GM12878 (cell line): ENCODE measurements at regions not wholly inside any gene's neighbourhood (a gene's known extent, or its start where the extent isn't known, plus 50 kb on each side); places are given as distances from the start of the nearest gene placed in this dataset.

ENCODE experiments used
- ATAC-seq: fragments of 200-7000 bp; cut with Tn5 transposase; 3 replicates; pipeline ENCODE4 v1.9.1; 2020; ENCODE audit warnings: mild to moderate bottlenecking, moderate library complexity
- BruUV-seq: library from RNA; stranded (reverse); fragments of 400-500 nt; replicated peaks from 2 replicates; lab custom pipeline; 2021; lab: Mats Ljungman, UMichigan
- CTCF ChIA-PET: fragments of 300-600 bp; sonication (Branson Sonifier 250); formaldehyde crosslinking; extraction: SDS; loops from one replicate; lab custom pipeline; 2021; ENCODE audit warnings: inconsistent platforms; lab: Yijun Ruan, JAX
- POLR2A ChIA-PET: fragments of 350-600 bp; formaldehyde crosslinking; extraction: SDS; loops from one replicate; lab custom pipeline; 2021; ENCODE audit warnings: inconsistent platforms; lab: Charles Lee
- RAD21 ChIA-PET: fragments of 300-600 bp; sonication (Branson Sonifier 250); formaldehyde crosslinking; loops from one replicate; lab custom pipeline; 2023; ENCODE audit warnings: antibody characterized with exemption; ENCODE audit not compliant: unreplicated experiment; lab: Charles Lee
- SMC1A ChIA-PET: fragments of 300-600 bp; sonication (Branson Sonifier 250); formaldehyde crosslinking; loops from one replicate; lab custom pipeline; 2023; ENCODE audit not compliant: unreplicated experiment, uncharacterized antibody; lab: Charles Lee
- DNase-seq: peaks from one replicate; pipeline ENCODE4 v3.0.0-alpha.2; 2011; ENCODE audit warnings: low read depth, low spot score
- FAIRE-seq: peaks from 3 replicates; lab custom pipeline; 2011; peaks lifted over from hg19 to GRCh38; lab: Jason Lieb, UNC
- H2AFZ ChIP-seq: 2 replicates; pipeline ENCODE4 v1.6.0; 2011; ENCODE audit warnings: low read depth, low read length, control low read depth; ENCODE audit not compliant: control insufficient read depth
- H3K27ac ChIP-seq: 2 replicates; pipeline ENCODE4 v1.5.1; 2011; ENCODE audit warnings: control low read depth; ENCODE audit not compliant: control insufficient read depth, insufficient read depth
- H3K27me3 ChIP-seq, 2 experiments: replicated peaks in 1 of 2; 2 replicates each; pipeline versions ENCODE4 v1.6.0 to v1.6.1; 2011; ENCODE audit warnings: low read length in 1 of 2; ENCODE audit not compliant: control insufficient read depth in 2 of 2, insufficient read depth in 2 of 2
- H3K36me3 ChIP-seq, 2 experiments: 2 replicates each; pipeline ENCODE4 v1.5.1; 2011; ENCODE audit warnings: low read length in 1 of 2; ENCODE audit not compliant: control insufficient read depth in 2 of 2, insufficient read depth in 2 of 2
- H3K4me1 ChIP-seq: 2 replicates; pipeline ENCODE4 v1.6.1; 2011; ENCODE audit warnings: mild to moderate bottlenecking, low read length, moderate library complexity, mixed read lengths; ENCODE audit not compliant: control insufficient read depth, insufficient read depth
- H3K4me2 ChIP-seq: 2 replicates; pipeline ENCODE4 v1.6.0; 2011; ENCODE audit warnings: control low read depth; ENCODE audit not compliant: control insufficient read depth, insufficient read depth
- H3K4me3 ChIP-seq: fragments of 200-600 bp; sonication (generic); 2 replicates; pipeline ENCODE4 v1.5.1; 2016
- H3K79me2 ChIP-seq: 2 replicates; pipeline ENCODE4 v1.6.0; 2011; ENCODE audit warnings: low read length; ENCODE audit not compliant: control insufficient read depth, insufficient read depth
- H3K9ac ChIP-seq: 2 replicates; pipeline ENCODE4 v1.8.0; 2011; ENCODE audit warnings: low read length, control low read depth, mixed read lengths; ENCODE audit not compliant: control insufficient read depth, insufficient read depth
- H3K9me3 ChIP-seq: replicated peaks from 3 replicates; pipeline ENCODE4 v1.5.1; 2011; ENCODE audit warnings: mild to moderate bottlenecking, low read length; ENCODE audit not compliant: control insufficient read depth, insufficient read depth
- H4K20me1 ChIP-seq: 2 replicates; pipeline ENCODE4 v1.6.0; 2011; ENCODE audit not compliant: control insufficient read depth, insufficient read depth
- ASH2L ChIP-seq: fragments of 300-600, 200-600 bp; sonication (generic); IDR thresholded peaks from 2 replicates; pipeline ENCODE4 v1.6.1; 2017; ENCODE audit warnings: low read depth, mild to moderate bottlenecking, borderline replicate concordance
- BMI1 ChIP-seq: fragments of 450-650 bp; IDR thresholded peaks from 2 replicates; pipeline ENCODE4 v1.6.1; 2016; ENCODE audit warnings: mild to moderate bottlenecking, moderate library complexity, borderline replicate concordance
- BRCA1 ChIP-seq: IDR thresholded peaks from 2 replicates; pipeline ENCODE4 v1.6.1; 2011; ENCODE audit warnings: low read depth, low read length, improper control_type of control experiment
- CBFB ChIP-seq: IDR thresholded peaks from 2 replicates; pipeline ENCODE4 v1.6.1; 2016; ENCODE audit warnings: antibody characterized with exemption, low read depth
- CREM ChIP-seq: IDR thresholded peaks from 2 replicates; pipeline ENCODE4 v1.6.1; 2014; ENCODE audit warnings: antibody characterized with exemption, low read depth
- EP300 ChIP-seq, 2 experiments: fragments of 150-350 bp in 1 of 2; IDR thresholded peaks; 2 replicates each; pipeline ENCODE4 v1.6.1; 2011 to 2012; ENCODE audit warnings: low read depth in 2 of 2, low read length in 2 of 2, borderline replicate concordance in 1 of 2, improper control_type of control experiment in 1 of 2, inconsistent platforms in 1 of 2; ENCODE audit not compliant: control insufficient read depth in 1 of 2
- FOXM1 ChIP-seq: IDR thresholded peaks from 2 replicates; pipeline ENCODE4 v1.6.1; 2012; ENCODE audit warnings: low read depth, mild to moderate bottlenecking, inconsistent platforms, low read length, moderate library complexity
- HCFC1 ChIP-seq: fragments of 150-350 bp; IDR thresholded peaks from 2 replicates; pipeline ENCODE4 v1.6.1; 2014; ENCODE audit warnings: low read length
- JUND ChIP-seq: IDR thresholded peaks from 2 replicates; pipeline ENCODE4 v1.6.1; 2012; ENCODE audit warnings: low read depth, mild to moderate bottlenecking, low read length, improper control_type of control experiment, moderate library complexity
- MEF2A ChIP-seq: IDR thresholded peaks from 2 replicates; pipeline ENCODE4 v1.6.1; 2011; ENCODE audit warnings: low read depth, mild to moderate bottlenecking, low read length, moderate library complexity; ENCODE audit not compliant: insufficient read depth
- NR2F1 ChIP-seq: fragments of 450-650 bp; conservative IDR thresholded peaks from 2 replicates; pipeline ENCODE4 v1.6.1; 2017; ENCODE audit warnings: mild to moderate bottlenecking
- POLR2A ChIP-seq: IDR thresholded peaks from 2 replicates; pipeline ENCODE4 v1.6.1; 2011; ENCODE audit warnings: low read depth, mild to moderate bottlenecking, low read length
- RUNX3 ChIP-seq: IDR thresholded peaks from 2 replicates; pipeline ENCODE4 v1.6.1; 2012; ENCODE audit warnings: low read length, inconsistent platforms
- SIX5 ChIP-seq: IDR thresholded peaks from 2 replicates; pipeline ENCODE4 v1.6.1; 2011; ENCODE audit warnings: mild to moderate bottlenecking, low read depth, low read length, moderate library complexity; ENCODE audit not compliant: severe bottlenecking
- ZNF217 ChIP-seq: fragments of 450-650 bp; IDR thresholded peaks from 2 replicates; pipeline ENCODE4 v1.6.1; 2017; ENCODE audit warnings: antibody characterized with exemption, mild to moderate bottlenecking
- WGBS: methylation state at CpG from one replicate; pipeline ENCODE4 v1.1.6; 2016; ENCODE audit warnings: low lambda C conversion rate; ENCODE audit not compliant: insufficient replicate concordance, insufficient coverage; ENCODE audit errors: missing lambda C conversion rate; 5-methylcytosine and 5-hydroxymethylcytosine counted together
- in situ Hi-C: fragments of 300-500 bp; cut with MboI; formaldehyde crosslinking; loops from 9 replicates; pipeline ENCODE4 v1.14.3; 2018; ENCODE audit warnings: mixed read lengths
- intact Hi-C: fragments of 100-400 bp; cut with micrococcal nuclease; formaldehyde crosslinking; loops from one replicate; pipeline ENCODE4 v1.14.2; 2022; ENCODE audit not compliant: unreplicated experiment
- TF ChIP-seq, protein P1 (sequence below), 3 experiments: IDR thresholded peaks in 2 of 3; conservative IDR thresholded peaks in 1 of 3; 2 replicates each; pipeline ENCODE4 v1.5.1; 2011; ENCODE audit warnings: low read depth in 3 of 3, low read length in 3 of 3, mild to moderate bottlenecking in 3 of 3, control low read depth in 2 of 3, moderate library complexity in 2 of 3, inconsistent platforms in 1 of 3, mixed read lengths in 1 of 3; ENCODE audit not compliant: control insufficient read depth in 2 of 3, insufficient read depth in 1 of 3; ENCODE audit errors: extremely low read depth in 1 of 3
- TF ChIP-seq, protein P2 (sequence below): fragments of 450-650 bp; IDR thresholded peaks from 2 replicates; pipeline ENCODE4 v1.6.1; 2017; ENCODE audit warnings: mild to moderate bottlenecking

DNA sequence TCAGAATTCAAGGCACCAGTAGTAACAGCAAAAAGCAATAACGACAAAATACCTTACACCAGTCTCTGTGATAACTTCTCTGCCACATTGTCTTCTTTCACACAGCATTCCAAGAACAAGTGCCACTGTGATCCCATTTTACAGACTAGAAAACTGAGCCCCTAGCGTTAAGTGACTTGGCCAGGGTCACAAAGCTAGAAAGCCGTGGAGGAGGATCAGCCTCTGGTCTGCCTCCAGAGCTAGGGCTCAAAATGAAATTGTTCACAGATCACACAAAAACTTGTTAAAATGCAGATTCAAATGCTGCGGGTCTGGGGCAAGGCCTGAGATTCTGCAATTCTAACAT lies 154.1 kb downstream of the FAM114A2 start:
- FAIRE-seq (no peak), ATAC-seq (no peak), DNase-seq (no peak)
- ChIA-PET SMC1A (no interaction called here), POLR2A (no interaction called here), RAD21 (no interaction called here), CTCF (no interaction called here)
- H4K20me1 ChIP-seq = no peaks in the 10 kb centered on the region
- in situ Hi-C loops (no loop called here), intact Hi-C loops (no loop called here)
- no peak overlapping the region for H3K4me2 ChIP-seq
- H3K79me2 ChIP-seq = no peaks in the 10 kb centered on the region
- H3K4me3 ChIP-seq = no peak overlapping the region
- no peak overlapping the region for H2AFZ ChIP-seq
- no peaks in the 10 kb centered on the region for H3K36me3 ChIP-seq
- peaks cover 0 to 2% of the 10 kb centered on the region in 2 experiments; a peak in 1 of 4 replicates for H3K27me3 ChIP-seq
- TF ChIP-seq HCFC1 (no peak), FOXM1 (no peak), BRCA1 (no peak), POLR2A (no peak), ASH2L (no peak), EP300 (IDR thresholded peaks at IDR 0.05; ENCODE audit: borderline replicate concordance in 1 of 2, control insufficient read depth in 1 of 2, low read depth in 2 of 2, low read length in 2 of 2) (no peak), ZNF217 (no peak), CREM (no peak), NR2F1 (no peak), CBFB (no peak)
- no peak overlapping the region for H3K27ac ChIP-seq
- no peak overlapping the region for H3K9ac ChIP-seq
- WGBS = 31% methylated on average over 4 of the region's 4 CpGs
- H3K4me1 ChIP-seq = no peaks in the 10 kb centered on the region
- no TSS peak for BruUV-seq
- no peaks in the 10 kb centered on the region for H3K9me3 ChIP-seq

DNA sequence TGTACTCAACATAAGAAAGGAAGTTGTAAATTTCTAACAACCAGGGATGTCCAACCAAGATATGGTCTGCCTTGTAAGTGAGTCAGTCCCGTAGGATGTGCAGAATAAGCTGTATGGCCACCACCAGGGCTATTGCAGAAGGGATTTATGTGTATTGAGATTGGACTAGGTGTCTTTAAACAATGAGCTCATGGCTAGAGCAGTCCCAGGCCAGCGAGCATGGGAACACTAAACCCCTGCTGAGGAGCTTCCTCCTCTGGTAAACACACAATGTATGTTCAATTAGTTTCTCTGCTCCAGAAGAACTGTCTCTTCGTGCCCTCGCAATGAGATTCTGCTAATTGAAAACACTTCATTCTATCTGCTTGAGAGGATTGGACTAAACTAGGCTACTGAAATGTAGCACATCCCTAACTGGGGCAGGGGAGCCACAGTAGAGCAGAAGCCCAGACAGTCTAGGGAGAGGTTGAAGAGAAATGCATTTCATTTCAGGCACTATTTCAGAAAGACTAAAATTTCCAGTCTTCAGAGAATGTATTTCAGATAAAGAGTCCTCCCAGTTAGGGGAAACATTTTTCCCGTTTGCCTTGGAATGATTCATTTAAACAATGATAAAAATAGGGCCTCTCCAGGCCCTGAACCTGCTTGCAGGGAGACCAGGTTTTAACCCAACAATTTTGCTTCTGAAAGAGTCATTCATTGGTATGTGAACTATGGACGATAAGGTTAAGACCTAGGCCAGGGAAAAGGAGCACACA lies 154.7 kb downstream of the FAM114A2 start:
- Histone ChIP-seq H3K79me2 (no peaks in the 10 kb centered on the region), H3K9ac (no peak overlapping the region), H3K27me3 (peaks cover 0 to 2% of the 10 kb centered on the region in 2 experiments; a peak in 1 of 4 replicates), H3K27ac (no peak overlapping the region), H3K4me1 (no peaks in the 10 kb centered on the region), H3K9me3 (no peaks in the 10 kb centered on the region), H3K4me3 (no peak overlapping the region), H3K4me2 (no peak overlapping the region), H4K20me1 (no peaks in the 10 kb centered on the region), H3K36me3 (no peaks in the 10 kb centered on the region), H2AFZ (no peak overlapping the region)
- ChIA-PET POLR2A (no interaction called here), SMC1A (no interaction called here), RAD21 (no interaction called here), CTCF (no interaction called here)
- intact Hi-C loops (no loop called here), in situ Hi-C loops (no loop called here)
- FAIRE-seq (no peak), ATAC-seq (no peak), DNase-seq (no peak)
- no TSS peak for BruUV-seq
- WGBS = 23% methylated on average over 6 of the region's 6 CpGs
- no peak for TF ChIP-seq RUNX3
- no peak for TF ChIP-seq SIX5
- TF ChIP-seq, protein P1, sequence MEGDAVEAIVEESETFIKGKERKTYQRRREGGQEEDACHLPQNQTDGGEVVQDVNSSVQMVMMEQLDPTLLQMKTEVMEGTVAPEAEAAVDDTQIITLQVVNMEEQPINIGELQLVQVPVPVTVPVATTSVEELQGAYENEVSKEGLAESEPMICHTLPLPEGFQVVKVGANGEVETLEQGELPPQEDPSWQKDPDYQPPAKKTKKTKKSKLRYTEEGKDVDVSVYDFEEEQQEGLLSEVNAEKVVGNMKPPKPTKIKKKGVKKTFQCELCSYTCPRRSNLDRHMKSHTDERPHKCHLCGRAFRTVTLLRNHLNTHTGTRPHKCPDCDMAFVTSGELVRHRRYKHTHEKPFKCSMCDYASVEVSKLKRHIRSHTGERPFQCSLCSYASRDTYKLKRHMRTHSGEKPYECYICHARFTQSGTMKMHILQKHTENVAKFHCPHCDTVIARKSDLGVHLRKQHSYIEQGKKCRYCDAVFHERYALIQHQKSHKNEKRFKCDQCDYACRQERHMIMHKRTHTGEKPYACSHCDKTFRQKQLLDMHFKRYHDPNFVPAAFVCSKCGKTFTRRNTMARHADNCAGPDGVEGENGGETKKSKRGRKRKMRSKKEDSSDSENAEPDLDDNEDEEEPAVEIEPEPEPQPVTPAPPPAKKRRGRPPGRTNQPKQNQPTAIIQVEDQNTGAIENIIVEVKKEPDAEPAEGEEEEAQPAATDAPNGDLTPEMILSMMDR (IDR thresholded peaks at IDR 0.05 in 2 of 3, conservative IDR thresholded peaks at IDR 0.05 in 1 of 3; ENCODE audit: control insufficient read depth in 2 of 3, extremely low read depth in 1 of 3, insufficient read depth in 1 of 3, low read depth in 3 of 3, low read length in 3 of 3) = no peak
- no peak for TF ChIP-seq JUND
- TF ChIP-seq, protein P2, sequence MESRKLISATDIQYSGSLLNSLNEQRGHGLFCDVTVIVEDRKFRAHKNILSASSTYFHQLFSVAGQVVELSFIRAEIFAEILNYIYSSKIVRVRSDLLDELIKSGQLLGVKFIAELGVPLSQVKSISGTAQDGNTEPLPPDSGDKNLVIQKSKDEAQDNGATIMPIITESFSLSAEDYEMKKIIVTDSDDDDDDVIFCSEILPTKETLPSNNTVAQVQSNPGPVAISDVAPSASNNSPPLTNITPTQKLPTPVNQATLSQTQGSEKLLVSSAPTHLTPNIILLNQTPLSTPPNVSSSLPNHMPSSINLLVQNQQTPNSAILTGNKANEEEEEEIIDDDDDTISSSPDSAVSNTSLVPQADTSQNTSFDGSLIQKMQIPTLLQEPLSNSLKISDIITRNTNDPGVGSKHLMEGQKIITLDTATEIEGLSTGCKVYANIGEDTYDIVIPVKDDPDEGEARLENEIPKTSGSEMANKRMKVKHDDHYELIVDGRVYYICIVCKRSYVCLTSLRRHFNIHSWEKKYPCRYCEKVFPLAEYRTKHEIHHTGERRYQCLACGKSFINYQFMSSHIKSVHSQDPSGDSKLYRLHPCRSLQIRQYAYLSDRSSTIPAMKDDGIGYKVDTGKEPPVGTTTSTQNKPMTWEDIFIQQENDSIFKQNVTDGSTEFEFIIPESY = no peak
- no peak for TF ChIP-seq BMI1
- no peak for TF ChIP-seq MEF2A
